Trophoblast cell (in vitro differentiated cells and primary cell): ENCODE measurements at regions not wholly inside any gene's neighbourhood (a gene's known extent, or its start where the extent isn't known, plus 50 kb on each side); places are given as distances from the start of the nearest gene placed in this dataset.

ENCODE experiments used
- DNase-seq, 2 donors: peaks; one replicate each; pipeline ENCODE4 v3.0.0-alpha.2; 2016
- H2AFZ ChIP-seq: 2 replicates; pipeline ENCODE4 v1.6.1; 2013; ENCODE audit warnings: low read length, moderate library complexity, mild to moderate bottlenecking; ENCODE audit not compliant: insufficient read depth, poor library complexity
- H2AK5ac ChIP-seq: 2 replicates; pipeline ENCODE4 v1.6.1; 2013; ENCODE audit warnings: mild to moderate bottlenecking, low read length
- H2BK120ac ChIP-seq: 2 replicates; pipeline ENCODE4 v1.6.1; 2013; ENCODE audit warnings: low read length, mild to moderate bottlenecking, moderate library complexity; ENCODE audit not compliant: insufficient read depth, poor library complexity
- H2BK12ac ChIP-seq: 2 replicates; pipeline ENCODE4 v1.6.1; 2013; ENCODE audit warnings: mild to moderate bottlenecking, low read length, moderate library complexity
- H2BK5ac ChIP-seq: 2 replicates; pipeline ENCODE4 v1.6.1; 2013; ENCODE audit warnings: low read length, low read depth, moderate library complexity, mild to moderate bottlenecking; ENCODE audit not compliant: poor library complexity
- H3K14ac ChIP-seq: 2 replicates; pipeline ENCODE4 v1.6.1; 2013; ENCODE audit warnings: mild to moderate bottlenecking, low read length
- H3K18ac ChIP-seq: 2 replicates; pipeline ENCODE4 v1.6.1; 2013; ENCODE audit warnings: mild to moderate bottlenecking, low read length
- H3K23ac ChIP-seq: 2 replicates; pipeline ENCODE4 v1.6.1; 2013; ENCODE audit warnings: low read length
- H3K27ac ChIP-seq: 2 replicates; pipeline ENCODE4 v1.5.1; 2013; ENCODE audit warnings: low read depth, mild to moderate bottlenecking, inconsistent platforms, low read length, moderate library complexity
- H3K27me3 ChIP-seq: 2 replicates; pipeline ENCODE4 v1.6.1; 2013; ENCODE audit warnings: inconsistent platforms, mild to moderate bottlenecking, low read length, moderate library complexity; ENCODE audit not compliant: insufficient read depth
- H3K36me3 ChIP-seq, 2 experiments: 1 replicate in 1 of 2; 2 replicates in 1 of 2; pipeline ENCODE4 v1.6.1; 2013; ENCODE audit warnings: low read length in 2 of 2, mild to moderate bottlenecking in 2 of 2, moderate library complexity in 1 of 2; ENCODE audit not compliant: insufficient read depth in 2 of 2, control insufficient read depth in 1 of 2
- H3K4ac ChIP-seq: 2 replicates; pipeline ENCODE4 v1.6.1; 2013; ENCODE audit warnings: low read depth, mild to moderate bottlenecking, low read length, moderate library complexity
- H3K4me1 ChIP-seq, 2 experiments: 1 replicate in 1 of 2; 2 replicates in 1 of 2; pipeline ENCODE4 v1.6.1; 2013; ENCODE audit warnings: low read length in 2 of 2, mild to moderate bottlenecking in 2 of 2, moderate library complexity in 1 of 2; ENCODE audit not compliant: insufficient read depth in 2 of 2, control insufficient read depth in 1 of 2
- H3K4me2 ChIP-seq: 2 replicates; pipeline ENCODE4 v1.6.1; 2013; ENCODE audit warnings: inconsistent platforms, mild to moderate bottlenecking, low read length, moderate library complexity
- H3K4me3 ChIP-seq: 2 replicates; pipeline ENCODE4 v1.5.1; 2013; ENCODE audit warnings: mild to moderate bottlenecking, low read depth, low read length, inconsistent platforms
- H3K79me1 ChIP-seq: one replicate; pipeline ENCODE4 v1.6.1; 2013; ENCODE audit warnings: low read length
- H3K79me2 ChIP-seq: 2 replicates; pipeline ENCODE4 v1.6.1; 2013; ENCODE audit warnings: low read length, mild to moderate bottlenecking; ENCODE audit not compliant: control insufficient read depth, insufficient read depth, poor library complexity
- H3K9ac ChIP-seq: 2 replicates; pipeline ENCODE4 v1.6.1; 2013; ENCODE audit warnings: mild to moderate bottlenecking, low read length
- H3K9me3 ChIP-seq: 2 replicates; pipeline ENCODE4 v1.6.1; 2013; ENCODE audit warnings: low read depth, mild to moderate bottlenecking, control low read depth, inconsistent platforms, low read length; ENCODE audit not compliant: insufficient read depth
- H4K12ac ChIP-seq: 2 replicates; pipeline ENCODE4 v1.6.1; 2013; ENCODE audit warnings: low read depth, mild to moderate bottlenecking, low read length, moderate library complexity
- H4K8ac ChIP-seq: 2 replicates; pipeline ENCODE4 v1.6.1; 2013; ENCODE audit warnings: low read depth, mild to moderate bottlenecking, low read length, moderate library complexity
- H4K91ac ChIP-seq: one replicate; pipeline ENCODE4 v1.6.1; 2013; ENCODE audit warnings: low read depth, mild to moderate bottlenecking, low read length, moderate library complexity
- WGBS: extraction: QIAGEN DNeasy Blood & Tissue Kit; methylation state at CpG from one replicate; pipeline ENCODE4 v1.1.7; 2013; ENCODE audit warnings: missing lambda C conversion rate; ENCODE audit not compliant: insufficient read length, insufficient coverage; ENCODE audit errors: extremely low coverage; 5-methylcytosine and 5-hydroxymethylcytosine counted together

DNA sequence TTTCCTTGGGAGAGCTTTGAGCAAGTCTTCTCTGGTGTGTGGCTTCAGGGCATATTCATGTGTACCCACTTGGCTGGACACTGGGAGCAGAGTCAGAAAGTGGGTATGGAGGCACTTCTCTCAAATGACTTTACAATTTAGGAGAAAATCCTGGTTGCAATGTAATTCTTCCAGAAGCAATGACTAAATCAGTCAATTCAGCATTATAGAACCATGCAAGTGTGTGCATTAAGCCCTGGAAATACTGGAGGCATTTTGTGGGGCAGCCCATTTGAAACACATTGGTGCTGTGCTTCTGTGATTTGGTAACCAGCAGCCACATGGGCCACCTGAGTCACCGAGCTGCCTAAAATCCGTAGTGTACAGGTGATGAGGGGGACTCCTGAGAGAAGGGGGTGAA, 94.6 kb upstream of the TAS2R1 start:
- Histone ChIP-seq H3K4ac (no peak overlapping the region), H4K8ac (no peak overlapping the region), H2AK5ac (no peak overlapping the region), H3K79me1 (peaks cover 2% of the 10 kb centered on the region), H2BK5ac (no peak overlapping the region), H2BK12ac (no peak overlapping the region), H3K18ac (no peak overlapping the region), H3K9me3 (peaks cover 1% of the 10 kb centered on the region), H3K36me3 (no peaks in the 10 kb centered on the region), H4K12ac (no peak overlapping the region), H3K4me2 (no peak overlapping the region), H3K14ac (no peak overlapping the region), H3K23ac (no peak overlapping the region), H3K27me3 (no peaks in the 10 kb centered on the region), H2AFZ (no peak overlapping the region), H3K4me3 (no peak overlapping the region), H4K91ac (no peak overlapping the region), H3K9ac (no peak overlapping the region), H3K79me2 (no peaks in the 10 kb centered on the region), H3K27ac (no peak overlapping the region), H3K4me1 (peaks cover 8 to 9% of the 10 kb centered on the region in 2 experiments), H2BK120ac (no peak overlapping the region)
- no peak for DNase-seq
- no CpG with 5 or more reads among the region's 2 CpGs for WGBS

DNA sequence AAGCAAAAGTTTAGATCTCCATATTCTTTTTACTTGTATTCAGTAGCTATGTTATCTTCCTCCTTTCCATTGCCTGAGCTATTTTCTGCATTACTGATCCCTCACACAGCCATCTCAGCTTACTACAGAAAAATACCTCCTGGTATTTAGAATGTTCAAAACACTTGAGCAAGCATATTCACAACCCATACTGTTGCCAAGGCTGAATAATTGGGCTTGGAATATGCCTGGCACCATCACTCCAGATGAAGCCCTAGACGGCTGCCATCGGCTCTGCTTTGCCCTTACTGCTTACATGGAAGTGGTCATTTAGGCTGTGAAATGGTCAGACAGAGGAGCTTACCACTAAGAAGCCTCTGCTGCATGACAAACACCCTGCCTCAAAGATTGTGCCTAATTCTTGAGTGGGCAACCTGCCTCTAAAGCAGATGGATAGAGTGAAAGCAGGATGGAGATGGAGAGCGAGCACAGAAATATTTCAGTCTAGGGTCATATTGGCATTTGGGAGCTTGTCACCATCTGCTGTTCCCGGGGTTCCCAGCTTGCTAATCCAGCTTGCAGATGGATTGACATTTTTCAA, 92.5 kb upstream of the TAS2R1 start:
- no peak overlapping the region for H4K91ac ChIP-seq
- no peak overlapping the region for H3K4me3 ChIP-seq
- H3K27me3 ChIP-seq = no peaks in the 10 kb centered on the region
- WGBS = no CpG with 5 or more reads among the region's 4 CpGs
- peaks cover 2% of the 10 kb centered on the region for H3K79me1 ChIP-seq
- H3K79me2 ChIP-seq = no peaks in the 10 kb centered on the region
- H3K14ac ChIP-seq = no peak overlapping the region
- no peak overlapping the region for H3K9ac ChIP-seq
- no peak overlapping the region for H4K8ac ChIP-seq
- H2BK5ac ChIP-seq = no peak overlapping the region
- no peak overlapping the region for H2AFZ ChIP-seq
- H2BK12ac ChIP-seq = peak overlapping the region; percentile 36
- no peak overlapping the region for H3K18ac ChIP-seq
- peaks cover 1% of the 10 kb centered on the region for H3K9me3 ChIP-seq
- no peak overlapping the region for H3K4ac ChIP-seq
- no peak overlapping the region for H4K12ac ChIP-seq
- H2AK5ac ChIP-seq = no peak overlapping the region
- H3K23ac ChIP-seq = no peak overlapping the region
- no peak overlapping the region for H2BK120ac ChIP-seq
- DNase-seq = no peak
- no peaks in the 10 kb centered on the region for H3K36me3 ChIP-seq
- no peak overlapping the region for H3K27ac ChIP-seq
- H3K4me1 ChIP-seq = peaks cover 9 to 10% of the 10 kb centered on the region in 2 experiments
- H3K4me2 ChIP-seq = no peak overlapping the region

DNA sequence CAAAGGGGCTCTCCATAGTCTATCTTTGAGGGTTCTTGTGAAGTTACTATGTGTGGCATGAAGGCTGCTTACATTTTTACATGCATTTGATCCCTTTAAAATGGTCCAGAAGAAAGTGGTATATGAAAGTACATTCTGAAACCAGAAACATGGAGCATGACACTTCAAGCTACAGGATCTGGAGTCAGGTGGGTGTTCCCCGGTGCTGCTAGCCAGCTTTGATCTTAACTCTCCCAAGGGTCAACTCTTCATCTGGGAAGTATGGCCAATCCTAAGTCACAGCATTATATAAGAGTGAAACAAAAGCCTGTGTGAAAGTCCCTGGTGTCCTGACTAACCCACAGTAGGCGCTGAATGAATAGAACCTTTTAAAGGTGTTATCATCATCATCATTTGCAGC, 91.0 kb upstream of the TAS2R1 start:
- peaks cover 7% of the 10 kb centered on the region for H3K79me1 ChIP-seq
- no peaks in the 10 kb centered on the region for H3K79me2 ChIP-seq
- H3K4me1 ChIP-seq = peaks cover 11% of the 10 kb centered on the region in 2 experiments
- H3K27me3 ChIP-seq = no peaks in the 10 kb centered on the region
- WGBS = no CpG with 5 or more reads among the region's 2 CpGs
- no peak overlapping the region for H3K9ac ChIP-seq
- no peak overlapping the region for H3K27ac ChIP-seq
- no peak for DNase-seq
- no peak overlapping the region for H3K4me2 ChIP-seq
- no peak overlapping the region for H2BK5ac ChIP-seq
- no peak overlapping the region for H3K23ac ChIP-seq
- no peaks in the 10 kb centered on the region for H3K36me3 ChIP-seq
- H4K12ac ChIP-seq = no peak overlapping the region
- no peaks in the 10 kb centered on the region for H3K9me3 ChIP-seq
- H3K18ac ChIP-seq = no peak overlapping the region
- H2BK120ac ChIP-seq = no peak overlapping the region
- no peak overlapping the region for H3K4ac ChIP-seq
- H3K14ac ChIP-seq = no peak overlapping the region
- no peak overlapping the region for H3K4me3 ChIP-seq
- no peak overlapping the region for H4K8ac ChIP-seq
- no peak overlapping the region for H2BK12ac ChIP-seq
- no peak overlapping the region for H2AK5ac ChIP-seq
- no peak overlapping the region for H2AFZ ChIP-seq
- no peak overlapping the region for H4K91ac ChIP-seq

DNA sequence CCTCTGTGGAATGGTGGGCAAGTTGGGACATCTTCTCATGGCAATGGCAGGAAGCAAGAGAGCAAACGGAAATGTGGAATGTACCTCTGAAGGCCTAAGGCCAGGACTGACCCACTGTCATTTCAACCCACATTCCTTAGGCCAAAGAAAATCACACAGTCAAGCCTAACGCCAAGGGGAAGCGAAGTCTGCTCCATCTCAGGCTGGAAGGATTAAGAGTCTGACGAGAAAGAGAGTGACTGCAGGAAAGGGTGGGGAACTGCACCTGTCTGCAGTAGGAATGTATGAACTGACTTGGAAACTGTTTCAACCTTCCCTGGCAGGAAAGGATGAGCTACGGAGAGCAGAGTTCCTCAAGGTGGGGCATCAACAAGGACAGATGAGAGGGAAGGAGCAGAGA, 90.2 kb upstream of the TAS2R1 start:
- Histone ChIP-seq H2AK5ac (no peak overlapping the region), H3K4ac (no peak overlapping the region), H3K27ac (peak overlapping the region; percentile 66), H4K8ac (no peak overlapping the region), H3K9me3 (no peaks in the 10 kb centered on the region), H2BK12ac (peak overlapping the region; percentile 30), H3K23ac (no peak overlapping the region), H3K4me3 (no peak overlapping the region), H3K79me1 (peaks cover 14% of the 10 kb centered on the region), H2AFZ (no peak overlapping the region), H3K27me3 (no peaks in the 10 kb centered on the region), H4K12ac (no peak overlapping the region), H3K36me3 (no peaks in the 10 kb centered on the region), H3K18ac (no peak overlapping the region), H2BK5ac (peak overlapping the region; percentile 49), H3K79me2 (no peaks in the 10 kb centered on the region), H3K9ac (no peak overlapping the region), H4K91ac (peak overlapping the region; percentile 64), H2BK120ac (no peak overlapping the region), H3K4me2 (no peak overlapping the region), H3K14ac (no peak overlapping the region), H3K4me1 (peaks cover 16 to 18% of the 10 kb centered on the region in 2 experiments)
- no CpG with 5 or more reads among the region's 5 CpGs for WGBS
- DNase-seq = no peak
